ENCODE measurements at regions not wholly inside any gene's neighbourhood (a gene's known extent, or its start where the extent isn't known, plus 50 kb on each side); places are given as distances from the start of the nearest gene placed in this dataset.

DNA sequence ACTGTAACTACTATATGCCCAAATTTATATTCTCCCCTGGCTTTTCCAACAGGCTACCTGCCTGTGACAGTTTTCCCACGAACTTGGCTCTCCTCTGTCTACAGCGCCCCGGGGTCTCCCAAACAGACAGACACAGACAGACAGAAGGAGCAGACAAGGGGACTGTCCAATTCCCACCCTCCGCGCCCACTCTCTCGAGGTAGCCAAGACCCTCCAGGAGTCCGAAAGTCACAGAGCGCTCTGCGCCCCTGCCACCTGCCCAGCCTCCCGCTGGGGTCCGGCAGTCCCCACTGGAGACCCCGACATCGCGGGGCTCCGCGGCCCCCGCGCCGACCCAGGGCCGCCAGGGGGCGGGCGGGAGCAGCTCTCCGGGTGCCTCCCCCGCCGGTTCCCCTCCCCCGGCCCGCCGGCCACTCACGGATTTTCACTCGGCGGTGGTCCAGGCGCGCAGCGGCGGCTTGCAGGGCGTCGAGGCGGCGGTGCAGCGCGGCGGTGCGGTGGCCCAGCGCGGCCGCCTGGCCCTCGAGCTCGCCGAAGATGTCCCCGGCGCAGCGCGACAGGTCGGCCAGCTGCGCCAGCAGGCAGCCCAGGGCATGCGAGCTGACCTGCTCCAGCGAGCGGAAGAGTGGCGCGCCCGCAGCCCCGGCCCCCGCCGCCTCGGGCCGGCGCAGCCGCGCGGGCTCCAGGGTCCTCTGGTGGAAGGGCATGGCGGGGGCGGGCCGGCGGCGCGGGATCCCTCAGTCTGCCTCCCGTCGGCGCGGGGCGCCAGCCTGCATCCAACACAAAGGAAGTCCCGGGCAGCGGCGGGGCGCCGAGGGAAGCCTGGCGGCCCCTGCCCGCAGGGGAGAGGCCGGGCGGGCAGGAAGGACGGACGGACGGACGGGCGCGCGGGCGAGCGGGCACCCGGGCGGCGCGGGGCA lies 81.3 kb upstream of the CCDC28A start:
- peak; percentile 75 for DNase-seq
- Mint-ChIP-seq H3K27me3 (peaks cover 31% of the 10 kb centered on the region), H3K4me3 (peak overlapping the region; percentile 87), H3K9me3 (no peaks in the 10 kb centered on the region), H3K36me3 (ENCODE audit: low read depth) (no peaks in the 10 kb centered on the region), H3K27ac (no peak overlapping the region), H3K4me1 (peaks cover 11% of the 10 kb centered on the region)
- peak; percentile 63 for TF ChIP-seq CTCF (IDR thresholded peaks at IDR 0.05)
- ATAC-seq (ENCODE audit: low read depth), result peak; percentile 79
- ChIA-PET POLR2A (interaction anchor here (1.2 kb wide), 1 partner anchor 81 kb away, joined by 3 read pairs; no protein-coding TSS in a partner anchor), CTCF (interaction anchor here (0.7 to 2.6 kb wide), 7 partner anchors 18 to 102 kb away, joined by 3 to 15 read pairs (median 5); no protein-coding TSS in a partner anchor)
- intact Hi-C loops (cut with micrococcal nuclease), result loop anchor here (1.0 to 10.0 kb wide), 8 partner anchors 74 to 672 kb away; partner anchors contain the start of genes ABRACL, HEBP2, HECA and PERP

DNA sequence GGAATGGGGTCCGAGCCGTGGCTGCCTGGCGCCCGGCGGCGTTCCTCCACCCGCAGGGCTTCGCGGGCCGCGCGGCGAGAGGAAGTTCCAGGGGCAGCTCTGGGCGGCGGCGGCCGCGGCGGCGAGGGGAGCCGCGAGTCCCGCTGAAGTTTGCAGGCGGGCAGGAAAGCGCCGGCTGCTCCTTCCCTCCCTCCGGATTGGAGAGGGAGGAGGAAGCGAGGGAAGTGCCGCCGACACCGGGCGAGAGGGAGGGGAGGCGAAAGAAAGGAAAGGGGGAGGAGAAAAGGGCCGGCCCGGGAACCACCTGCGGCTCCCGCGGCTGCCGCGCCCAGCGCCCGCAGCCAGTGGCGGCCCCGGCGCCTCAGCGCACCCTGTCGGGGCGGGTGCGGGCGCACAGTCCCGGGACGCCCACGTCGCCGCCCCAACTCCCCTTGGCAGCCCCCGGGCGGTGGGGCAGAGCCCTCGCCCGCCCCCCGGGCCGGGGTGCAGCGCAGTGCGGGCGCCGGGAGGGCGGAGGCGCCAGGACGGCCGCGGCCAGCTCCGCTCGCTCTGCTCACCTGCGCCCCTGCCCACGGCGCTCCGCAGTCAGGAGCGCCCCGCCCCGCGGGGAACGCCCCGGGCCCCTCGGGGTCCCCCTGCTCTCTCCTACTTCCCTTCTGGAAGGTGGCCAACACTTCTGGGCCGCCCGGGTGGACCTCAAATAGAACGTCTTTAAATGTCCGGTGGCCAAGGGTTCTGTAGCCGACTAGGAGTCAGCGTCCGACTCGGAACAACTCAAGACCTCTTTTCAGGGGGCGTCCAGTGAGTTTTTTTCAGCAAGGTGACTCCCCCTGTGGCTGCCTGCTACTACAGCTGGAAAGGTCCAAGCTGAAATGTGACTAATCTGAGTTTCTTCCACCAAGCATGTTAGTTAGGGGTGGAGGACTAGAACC lies 80.3 kb upstream of the CCDC28A start:
- ATAC-seq (ENCODE audit: low read depth) (peak; percentile 53), DNase-seq (peak; percentile 57)
- CTCF ChIA-PET, result interaction anchor here (0.7 to 2.6 kb wide), 7 partner anchors 29 to 103 kb away, joined by 3 to 15 read pairs (median 4); no protein-coding TSS in a partner anchor
- POLR2A ChIA-PET, result interaction anchor here (0.6 to 1.1 kb wide), 2 partner anchors 69 to 71 kb away, joined by 3 to 4 read pairs; no protein-coding TSS in a partner anchor
- Mint-ChIP-seq H3K4me3 (peak overlapping the region; percentile 87), H3K27ac (no peak overlapping the region), H3K27me3 (peaks cover 33% of the 10 kb centered on the region), H3K36me3 (ENCODE audit: low read depth) (no peaks in the 10 kb centered on the region), H3K4me1 (peaks cover 11% of the 10 kb centered on the region), H3K9me3 (no peaks in the 10 kb centered on the region)
- no peak for TF ChIP-seq CTCF (IDR thresholded peaks at IDR 0.05)
- intact Hi-C loops (cut with micrococcal nuclease), result loop anchor here (1.0 to 10.0 kb wide), 8 partner anchors 73 to 671 kb away; partner anchors contain the start of genes ABRACL, HEBP2, HECA and PERP

- no peak for DNase-seq
- ChIA-PET POLR2A (no interaction called here), CTCF (interaction anchor here (0.6 kb wide), 2 partner anchors 70 to 393 kb away, joined by 3 read pairs; no protein-coding TSS in a partner anchor)
- no peak for ATAC-seq (ENCODE audit: low read depth)
- Mint-ChIP-seq H3K4me3 (no peak overlapping the region), H3K4me1 (peaks cover 11% of the 10 kb centered on the region), H3K9me3 (no peaks in the 10 kb centered on the region), H3K36me3 (ENCODE audit: low read depth) (no peaks in the 10 kb centered on the region), H3K27me3 (peaks cover 30% of the 10 kb centered on the region), H3K27ac (no peak overlapping the region)
- intact Hi-C loops (cut with micrococcal nuclease), result loop anchor here (10.0 kb wide), 2 partner anchors 290 to 440 kb away; partner anchors contain the start of genes HEBP2 and HECA
- TF ChIP-seq CTCF (IDR thresholded peaks at IDR 0.05), result no peak
Observed at GRCh38 chr6:138695193-138695592, 78.4 kb upstream of the CCDC28A start.

GRCh38 chr6:138714493-138714892 lies 59.1 kb upstream of the CCDC28A start:
- Mint-ChIP-seq H3K4me3 (no peak overlapping the region), H3K4me1 (peaks cover 6% of the 10 kb centered on the region), H3K9me3 (peaks cover 14% of the 10 kb centered on the region), H3K36me3 (ENCODE audit: low read depth) (peaks cover 5% of the 10 kb centered on the region), H3K27ac (no peak overlapping the region), H3K27me3 (peaks cover 15% of the 10 kb centered on the region)
- ATAC-seq (ENCODE audit: low read depth) (no peak), DNase-seq (no peak)
- ChIA-PET CTCF (no interaction called here), POLR2A (no interaction called here)
- intact Hi-C loops (cut with micrococcal nuclease), result no loop called here
- no peak for TF ChIP-seq CTCF (IDR thresholded peaks at IDR 0.05)

All from activated B cell treated with CpG ODN at 0.5 μM for 24 hours (primary cell).